HepG2 (cell line): ENCODE measurements at regions not wholly inside any gene's neighbourhood (a gene's known extent, or its start where the extent isn't known, plus 50 kb on each side); places are given as distances from the start of the nearest gene placed in this dataset.
A peak's percentile ranks its signal among the peaks of the same experiment; 100 is the strongest.

Source experiments
- AHDC1 ChIP-seq: sonication (generic); formaldehyde crosslinking; IDR thresholded peaks from 2 replicates; pipeline ENCODE4 v1.5.1; 2020; ENCODE audit warnings: mild to moderate bottlenecking, missing genetic modification reagents, borderline replicate concordance
- AKAP8 ChIP-seq: sonication (generic); formaldehyde crosslinking; IDR thresholded peaks from 2 replicates; pipeline ENCODE4 v1.5.1; 2020; ENCODE audit warnings: mild to moderate bottlenecking, missing genetic modification reagents
- BORCS8-MEF2B ChIP-seq: sonication (generic); formaldehyde crosslinking; IDR thresholded peaks from 2 replicates; pipeline ENCODE4 v1.8.0; 2022; ENCODE audit warnings: mild to moderate bottlenecking, missing genetic modification reagents
- CAMTA2 ChIP-seq: sonication (generic); formaldehyde crosslinking; IDR thresholded peaks from 2 replicates; pipeline ENCODE4 v1.4.0; 2020; ENCODE audit warnings: mild to moderate bottlenecking, missing genetic modification reagents, borderline replicate concordance
- MAFF ChIP-seq: IDR thresholded peaks from 2 replicates; pipeline ENCODE4 v1.6.1; 2011; ENCODE audit warnings: low read depth, low read length, improper control_type of control experiment
- MXD1 ChIP-seq: sonication (generic); formaldehyde crosslinking; IDR thresholded peaks from 2 replicates; pipeline ENCODE4 v1.4.0; 2020; ENCODE audit warnings: mild to moderate bottlenecking, missing genetic modification reagents
- PLRG1 ChIP-seq: fragments of 450-650 bp; conservative IDR thresholded peaks from 2 replicates; pipeline ENCODE4 v1.6.1; 2016
- PRDM15 ChIP-seq: sonication (generic); formaldehyde crosslinking; IDR thresholded peaks from 2 replicates; pipeline ENCODE4 v1.4.0; 2020; ENCODE audit warnings: missing genetic modification reagents
- SNAI1 ChIP-seq: sonication (generic); formaldehyde crosslinking; IDR thresholded peaks from 2 replicates; pipeline ENCODE4 v1.5.0; 2020; ENCODE audit warnings: mild to moderate bottlenecking, missing genetic modification reagents, borderline replicate concordance
- STAT6 ChIP-seq: sonication (generic); formaldehyde crosslinking; IDR thresholded peaks from 2 replicates; pipeline ENCODE4 v1.4.0; 2020; ENCODE audit warnings: missing genetic modification reagents, mild to moderate bottlenecking, borderline replicate concordance
- ZBTB34 ChIP-seq: sonication (generic); formaldehyde crosslinking; IDR thresholded peaks from 2 replicates; pipeline ENCODE4 v1.8.0; 2022; ENCODE audit warnings: mild to moderate bottlenecking, missing genetic modification reagents
- ZFAT ChIP-seq: sonication (generic); formaldehyde crosslinking; conservative IDR thresholded peaks from 2 replicates; pipeline ENCODE4 v1.8.1; 2023; ENCODE audit warnings: missing genetic modification reagents, inconsistent platforms
- ZNF17 ChIP-seq: sonication (generic); formaldehyde crosslinking; IDR thresholded peaks from 2 replicates; pipeline ENCODE4 v1.5.0; 2020; ENCODE audit warnings: mild to moderate bottlenecking, missing genetic modification reagents
- ZNF234 ChIP-seq: sonication (generic); formaldehyde crosslinking; conservative IDR thresholded peaks from 2 replicates; pipeline ENCODE4 v1.5.1; 2020; ENCODE audit warnings: mild to moderate bottlenecking, missing genetic modification reagents
- ZNF558 ChIP-seq: sonication (generic); formaldehyde crosslinking; IDR thresholded peaks from 2 replicates; pipeline ENCODE4 v1.9.0; 2022; ENCODE audit warnings: mild to moderate bottlenecking, missing genetic modification reagents, borderline replicate concordance
- ZNF563 ChIP-seq: sonication (generic); formaldehyde crosslinking; IDR thresholded peaks from 2 replicates; pipeline ENCODE4 v1.8.0; 2022; ENCODE audit warnings: mild to moderate bottlenecking, moderate library complexity, missing genetic modification reagents

GRCh38 chr2:16546128-16546754 lies 119.4 kb downstream of the CYRIA start (continued):
- TF ChIP-seq AHDC1, result no peak
- no peak for TF ChIP-seq ZBTB34 (CRISPR knock-in tag)
- no peak for TF ChIP-seq CAMTA2
- TF ChIP-seq MXD1 (CRISPR knock-in tag), result no peak
- no peak for TF ChIP-seq MAFF
- no peak for TF ChIP-seq PRDM15 (CRISPR knock-in tag)
- no peak for TF ChIP-seq ZNF234 (CRISPR knock-in tag)
- TF ChIP-seq ZNF17, result no peak
- no peak for TF ChIP-seq ZFAT (CRISPR knock-in tag)
- TF ChIP-seq SNAI1 (CRISPR knock-in tag), result no peak
- no peak for TF ChIP-seq PLRG1
- TF ChIP-seq AKAP8 (CRISPR knock-in tag), result no peak
- TF ChIP-seq ZNF558 (CRISPR knock-in tag), result peak; percentile 30; the same call in 1 of the 2 replicates
- no peak for TF ChIP-seq STAT6 (CRISPR knock-in tag)
- no peak for TF ChIP-seq ZNF563 (CRISPR knock-in tag)
- TF ChIP-seq BORCS8-MEF2B (CRISPR knock-in tag), result no peak
